SK-N-SH (cell line): ENCODE measurements at regions not wholly inside any gene's neighbourhood (a gene's known extent, or its start where the extent isn't known, plus 50 kb on each side); places are given as distances from the start of the nearest gene placed in this dataset.

Experiments used
- CTCF ChIA-PET: fragments of 300-600, 350-600 bp; formaldehyde crosslinking; extraction: SDS; loops from one replicate; lab custom pipeline; 2021; lab: Yijun Ruan, JAX
- POLR2A ChIA-PET: fragments of 350-600 bp; sonication (Branson Sonifier 250); formaldehyde crosslinking; extraction: SDS; loops from one replicate; lab custom pipeline; 2020; ENCODE audit warnings: antibody characterized with exemption, inconsistent platforms; lab: Yijun Ruan, JAX
- DNase-seq: peaks from one replicate; pipeline ENCODE4 v3.0.0; 2012
- H2AFZ ChIP-seq: fragments of 200-600 bp; sonication (generic); 2 replicates; pipeline ENCODE4 v1.8.1; 2016; ENCODE audit warnings: antibody characterized with exemption, mild to moderate bottlenecking, low read depth
- H3F3A ChIP-seq: fragments of 200-600 bp; sonication (generic); replicated peaks from 2 replicates; pipeline ENCODE3; 2016; ENCODE audit warnings: antibody characterized with exemption, mild to moderate bottlenecking; ENCODE audit not compliant: insufficient read depth
- H3K27ac ChIP-seq, 2 experiments: fragments of 200-500 bp in 1 of 2; fragments of 200-600 bp in 1 of 2; sonication (Bioruptor generic) in 1 of 2; sonication (generic), shearing (Covaris generic) in 1 of 2; 2 replicates each; pipeline versions ENCODE4 v1.5.1 to v1.6.1; 2014 to 2016; ENCODE audit warnings: low read depth in 2 of 2, inconsistent platforms in 1 of 2, low read length in 1 of 2, mild to moderate bottlenecking in 1 of 2, mixed read lengths in 1 of 2
- H3K27me3 ChIP-seq: fragments of 200-600 bp; sonication (generic), shearing (Covaris generic); 2 replicates; pipeline ENCODE4 v1.6.1; 2016; ENCODE audit warnings: mixed run types; ENCODE audit not compliant: insufficient read depth
- H3K36me3 ChIP-seq, 2 experiments: fragments of 200-500 bp in 1 of 2; fragments of 200-600 bp in 1 of 2; sonication (Bioruptor generic) in 1 of 2; sonication (generic) in 1 of 2; replicated peaks in 1 of 2; 2 replicates each; pipeline versions ENCODE3 to v1.5.1; 2014 to 2016; ENCODE audit warnings: low read length in 1 of 2, mild to moderate bottlenecking in 1 of 2; ENCODE audit not compliant: insufficient read depth in 2 of 2, control insufficient read depth in 1 of 2
- H3K4me1 ChIP-seq, 2 experiments: fragments of 200-500 bp in 1 of 2; fragments of 200-600 bp in 1 of 2; sonication (Bioruptor generic) in 1 of 2; sonication (generic), shearing (Covaris generic) in 1 of 2; 2 replicates each; pipeline versions ENCODE4 v1.5.1 to v1.6.1; 2014 to 2016; ENCODE audit warnings: low read depth in 1 of 2, low read length in 1 of 2, mixed run types in 1 of 2; ENCODE audit not compliant: insufficient read depth in 2 of 2, control insufficient read depth in 1 of 2
- H3K4me2 ChIP-seq: fragments of 200-600 bp; sonication (generic), shearing (Covaris generic); 2 replicates; pipeline ENCODE4 v1.6.1; 2017; ENCODE audit warnings: mixed run types
- H3K4me3 ChIP-seq, 2 experiments: fragments of 200-500 bp in 1 of 2; fragments of 200-600 bp in 1 of 2; sonication (Bioruptor generic) in 1 of 2; sonication (generic), shearing (Covaris generic) in 1 of 2; 2 replicates each; pipeline versions ENCODE4 v1.5.1 to v1.8.1; 2014 to 2016; ENCODE audit warnings: low read depth in 2 of 2, inconsistent platforms in 1 of 2, low read length in 1 of 2, mild to moderate bottlenecking in 1 of 2, mixed read lengths in 1 of 2, moderate library complexity in 1 of 2
- H3K79me2 ChIP-seq: fragments of 200-600 bp; sonication (generic); 2 replicates; pipeline ENCODE4 v1.8.1; 2017; ENCODE audit warnings: mild to moderate bottlenecking; ENCODE audit not compliant: insufficient read depth
- H3K9ac ChIP-seq: fragments of 200-600 bp; sonication (generic); 2 replicates; pipeline ENCODE4 v1.6.1; 2017; ENCODE audit warnings: mixed run types
- H3K9me2 ChIP-seq: fragments of 200-600 bp; sonication (generic); 2 replicates; pipeline ENCODE4 v1.6.1; 2017; ENCODE audit warnings: mixed run types
- H3K9me3 ChIP-seq: fragments of 200-600 bp; sonication (generic); 2 replicates; pipeline ENCODE4 v1.6.1; 2017; ENCODE audit warnings: mixed run types, mild to moderate bottlenecking, moderate library complexity
- H4K20me1 ChIP-seq: fragments of 200-600 bp; sonication (generic); 2 replicates; pipeline ENCODE4 v1.6.1; 2017; ENCODE audit warnings: mild to moderate bottlenecking, mixed run types; ENCODE audit not compliant: insufficient read depth
- CTCF ChIP-seq: fragments of 200-600 bp; sonication (generic); IDR thresholded peaks from 2 replicates; pipeline ENCODE4 v1.6.1; 2017; ENCODE audit warnings: antibody characterized with exemption, mild to moderate bottlenecking, moderate library complexity
- ELF1 ChIP-seq: IDR thresholded peaks from 2 replicates; pipeline ENCODE4 v1.4.0; 2012
- EP300 ChIP-seq, 2 experiments: IDR thresholded peaks; 2 replicates each; pipeline versions ENCODE4 v1.4.0 to v1.6.1; 2012; ENCODE audit warnings: borderline replicate concordance in 1 of 2, low read depth in 1 of 2, low read length in 1 of 2
- EZH2phosphoT487 ChIP-seq: fragments of 200-600 bp; sonication (generic); IDR thresholded peaks from 2 replicates; pipeline ENCODE4 v1.6.1; 2017; ENCODE audit warnings: low read depth, mixed run types, mild to moderate bottlenecking, antibody characterized with exemption, moderate library complexity, borderline replicate concordance
- FOXM1 ChIP-seq: IDR thresholded peaks from 2 replicates; pipeline ENCODE4 v1.4.0; 2012; ENCODE audit warnings: low read depth, mild to moderate bottlenecking
- GABPA ChIP-seq: IDR thresholded peaks from 2 replicates; pipeline ENCODE4 v1.4.0; 2012; ENCODE audit warnings: low read depth, mild to moderate bottlenecking
- GATA2 ChIP-seq: sonication (generic); formaldehyde crosslinking; IDR thresholded peaks from 2 replicates; pipeline ENCODE4 v1.5.0; 2020; ENCODE audit warnings: mild to moderate bottlenecking, missing genetic modification reagents
- IRF3 ChIP-seq: fragments of 150-350 bp; IDR thresholded peaks from 2 replicates; pipeline ENCODE4 v1.6.1; 2016; ENCODE audit warnings: mild to moderate bottlenecking, low read depth, low read length
- JUND ChIP-seq: IDR thresholded peaks from 2 replicates; pipeline ENCODE4 v1.4.0; 2012
- NFIC ChIP-seq: IDR thresholded peaks from 2 replicates; pipeline ENCODE4 v1.4.0; 2012; ENCODE audit warnings: borderline replicate concordance
- NRF1 ChIP-seq: IDR thresholded peaks from 2 replicates; pipeline ENCODE4 v1.6.1; 2012; ENCODE audit warnings: low read depth, mild to moderate bottlenecking, low read length
- RCOR1 ChIP-seq: fragments of 150-350 bp; IDR thresholded peaks from 2 replicates; pipeline ENCODE4 v1.6.1; 2017; ENCODE audit warnings: antibody characterized with exemption, low read length
- SIN3A ChIP-seq: IDR thresholded peaks from 2 replicates; pipeline ENCODE4 v1.6.1; 2012; ENCODE audit warnings: low read depth, mild to moderate bottlenecking, low read length, moderate library complexity, borderline replicate concordance
- TEAD4 ChIP-seq: IDR thresholded peaks from 2 replicates; pipeline ENCODE4 v1.4.0; 2012; ENCODE audit warnings: mild to moderate bottlenecking, borderline replicate concordance; ENCODE audit not compliant: insufficient read depth
- ZBTB33 ChIP-seq: IDR thresholded peaks from 2 replicates; pipeline ENCODE4 v1.4.0; 2012; ENCODE audit warnings: low read depth, borderline replicate concordance
- WGBS: methylation state at CpG from one replicate; pipeline ENCODE4 v1.1.6; 2017; ENCODE audit warnings: low lambda C conversion rate; 5-methylcytosine and 5-hydroxymethylcytosine counted together
- TF ChIP-seq, protein P1 (sequence below): fragments of 150-350 bp; IDR thresholded peaks from 2 replicates; pipeline ENCODE4 v1.6.1; 2017; ENCODE audit warnings: antibody characterized with exemption, low read length, low read depth, borderline replicate concordance

- H3K9ac ChIP-seq, result no peak overlapping the region
- no peaks in the 10 kb centered on the region for H3K4me1 ChIP-seq
- no peaks in the 10 kb centered on the region for H3K36me3 ChIP-seq
- peaks cover 20% of the 10 kb centered on the region for H3K27me3 ChIP-seq
- ChIA-PET CTCF (interaction anchor here (0.7 kb wide), 1 partner anchor 61 kb away, joined by 3 read pairs; no protein-coding TSS in a partner anchor), POLR2A (no interaction called here)
- no peaks in the 10 kb centered on the region for H3K9me3 ChIP-seq
- no peaks in the 10 kb centered on the region for H3K9me2 ChIP-seq
- H3K79me2 ChIP-seq, result no peaks in the 10 kb centered on the region
- no peaks in the 10 kb centered on the region for H3F3A ChIP-seq
- no peak overlapping the region for H3K4me3 ChIP-seq
- no peak overlapping the region for H2AFZ ChIP-seq
- no peaks in the 10 kb centered on the region for H4K20me1 ChIP-seq
- WGBS, result 61% methylated on average over 17 of the region's 25 CpGs
- H3K27ac ChIP-seq, result no peak overlapping the region
- no peak for DNase-seq
- no peak overlapping the region for H3K4me2 ChIP-seq
- no peak for TF ChIP-seq ELF1
- TF ChIP-seq GABPA, result no peak
- TF ChIP-seq NRF1, result no peak
- no peak for TF ChIP-seq ZBTB33
- no peak for TF ChIP-seq IRF3
- no peak for TF ChIP-seq JUND
- TF ChIP-seq NFIC, result no peak
- no peak for TF ChIP-seq RCOR1
- TF ChIP-seq EP300 (IDR thresholded peaks at IDR 0.05; ENCODE audit: borderline replicate concordance in 1 of 2, low read depth in 1 of 2, low read length in 1 of 2), result no peak
- TF ChIP-seq FOXM1, result no peak
- TF ChIP-seq TEAD4, result no peak
- TF ChIP-seq, protein P1, sequence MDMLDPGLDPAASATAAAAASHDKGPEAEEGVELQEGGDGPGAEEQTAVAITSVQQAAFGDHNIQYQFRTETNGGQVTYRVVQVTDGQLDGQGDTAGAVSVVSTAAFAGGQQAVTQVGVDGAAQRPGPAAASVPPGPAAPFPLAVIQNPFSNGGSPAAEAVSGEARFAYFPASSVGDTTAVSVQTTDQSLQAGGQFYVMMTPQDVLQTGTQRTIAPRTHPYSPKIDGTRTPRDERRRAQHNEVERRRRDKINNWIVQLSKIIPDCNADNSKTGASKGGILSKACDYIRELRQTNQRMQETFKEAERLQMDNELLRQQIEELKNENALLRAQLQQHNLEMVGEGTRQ, result no peak
- no peak for TF ChIP-seq SIN3A
- TF ChIP-seq, all 33 proteins: peak for 0
Measured at GRCh38 chr9:21695874-21696341, 106.5 kb upstream of the MTAP start.

DNA sequence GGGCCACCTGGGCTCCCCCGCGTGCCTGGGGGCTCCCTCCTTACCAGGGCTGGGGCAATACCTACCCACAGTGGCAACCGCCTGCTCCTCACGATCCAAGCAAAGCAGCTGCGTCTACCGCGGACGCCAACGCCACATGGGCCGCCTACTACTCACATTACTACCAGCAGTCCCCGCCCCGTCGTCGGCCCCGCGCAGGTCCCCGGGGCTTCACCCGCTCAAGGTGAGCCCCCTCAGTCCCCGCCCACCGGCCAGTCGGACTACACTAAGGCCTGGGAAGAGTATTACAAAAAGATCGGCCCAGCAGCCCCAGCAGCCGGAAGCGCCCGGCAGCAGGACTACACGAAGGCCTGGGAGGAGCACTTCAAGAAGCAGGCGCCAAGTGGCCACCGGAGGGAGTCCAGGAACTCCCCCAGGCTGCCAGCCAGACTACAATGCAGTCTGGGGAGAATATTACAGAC is 106.0 kb upstream of the MTAP start:
- no peaks in the 10 kb centered on the region for H3F3A ChIP-seq
- 0 out of 2 replicates have a peak, but pooled peaks have one; percentile 5 for TF ChIP-seq CTCF
- TF ChIP-seq EZH2phosphoT487, result no peak
- TF ChIP-seq GATA2 (CRISPR knock-in tag), result no peak
- H3K27ac ChIP-seq, result no peak overlapping the region
- H2AFZ ChIP-seq, result no peak overlapping the region
- no peaks in the 10 kb centered on the region for H3K36me3 ChIP-seq
- H3K9me2 ChIP-seq, result no peaks in the 10 kb centered on the region
- peaks cover 20% of the 10 kb centered on the region for H3K27me3 ChIP-seq
- H3K9ac ChIP-seq, result no peak overlapping the region
- no peak overlapping the region for H3K4me2 ChIP-seq
- H3K4me1 ChIP-seq, result no peaks in the 10 kb centered on the region
- no peaks in the 10 kb centered on the region for H4K20me1 ChIP-seq
- no peaks in the 10 kb centered on the region for H3K9me3 ChIP-seq
- POLR2A ChIA-PET, result no interaction called here
- H3K79me2 ChIP-seq, result no peaks in the 10 kb centered on the region
- peak; percentile 18 for DNase-seq
- 68% methylated on average over 19 of the region's 28 CpGs for WGBS
- CTCF ChIA-PET, result interaction anchor here (0.7 kb wide), 1 partner anchor 60 kb away, joined by 3 read pairs; no protein-coding TSS in a partner anchor
- H3K4me3 ChIP-seq, result no peak overlapping the region
